Erythroblast (primary cell): ENCODE measurements at regions not wholly inside any gene's neighbourhood (a gene's known extent, or its start where the extent isn't known, plus 50 kb on each side); places are given as distances from the start of the nearest gene placed in this dataset.

Experiments used
- DNase-seq, 2 experiments: peaks; one replicate each; lab custom pipeline; 2025; lab: John Stamatoyannopoulos, UW
- GATA1 ChIP-seq: IDR thresholded peaks from 2 replicates; pipeline ENCODE4 v1.6.1; 2011; ENCODE audit warnings: low read depth, mild to moderate bottlenecking, control low read depth, low read length, moderate library complexity
- POLR2A ChIP-seq: IDR thresholded peaks from 2 replicates; pipeline ENCODE4 v1.6.1; 2011; ENCODE audit warnings: mild to moderate bottlenecking, low read length

GRCh38 chr12:67161322-67161918 lies 107.7 kb upstream of the CAND1 start:
- TF ChIP-seq POLR2A (no peak), GATA1 (no peak)
- peak; percentile 26 to 59 for DNase-seq

- no peak for DNase-seq
- no peak for TF ChIP-seq GATA1
- no peak for TF ChIP-seq POLR2A
Observed at GRCh38 chr12:67173258-67173657, 95.9 kb upstream of the CAND1 start.

DNA sequence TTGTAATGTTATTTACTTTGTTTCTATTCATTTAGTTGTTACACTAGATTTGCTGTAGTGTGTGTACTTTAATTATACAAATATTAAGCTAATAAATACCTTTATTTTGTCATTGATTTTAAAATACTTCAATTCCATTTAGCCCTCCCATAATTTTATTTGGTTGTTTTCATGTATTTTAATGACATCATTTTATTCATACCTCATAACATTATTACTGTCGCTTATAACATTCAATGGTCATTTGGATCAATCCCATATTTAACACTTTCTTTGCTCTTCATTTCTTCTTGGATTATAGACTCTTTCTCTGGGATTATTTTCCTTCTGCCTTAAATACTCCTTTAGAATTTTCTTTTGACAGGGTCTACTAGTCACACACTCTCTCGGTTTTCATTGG lies 86.6 kb upstream of the CAND1 start:
- DNase-seq: no peak
- TF ChIP-seq GATA1: no peak
- no peak for TF ChIP-seq POLR2A

GRCh38 chr12:67193704-67194103 lies 75.5 kb upstream of the CAND1 start:
- TF ChIP-seq GATA1 (no peak), POLR2A (no peak)
- peak; percentile 18 to 37 for DNase-seq

DNA sequence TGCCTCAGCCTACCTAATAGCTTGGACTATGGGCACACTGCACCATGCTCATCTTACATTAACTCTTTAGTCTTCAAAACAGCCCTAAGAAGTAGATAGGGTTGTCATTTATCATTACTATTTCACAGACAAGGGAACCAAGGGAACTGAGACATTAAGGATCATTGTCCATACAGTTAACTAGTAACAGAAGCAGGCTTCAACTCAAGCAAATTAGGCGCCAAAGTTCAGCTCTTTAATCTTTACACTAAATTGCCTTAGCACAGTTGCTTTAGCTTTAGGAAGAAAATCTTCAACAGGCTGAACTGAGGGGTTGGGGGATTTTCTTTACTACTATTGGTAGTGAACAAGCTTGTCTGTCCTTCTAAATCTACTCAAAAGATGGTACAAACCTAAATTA lies 68.8 kb upstream of the CAND1 start:
- no peak for TF ChIP-seq GATA1
- DNase-seq: no peak

GRCh38 chr12:67202011-67202677 lies 67.0 kb upstream of the CAND1 start:
- no peak for TF ChIP-seq POLR2A
- TF ChIP-seq GATA1: no peak
- DNase-seq: no peak

GRCh38 chr12:67202678-67203012 lies 66.5 kb upstream of the CAND1 start:
- TF ChIP-seq GATA1 (no peak), POLR2A (no peak)
- no peak for DNase-seq

- no peak for DNase-seq
- TF ChIP-seq POLR2A (no peak), GATA1 (no peak)
Observed at GRCh38 chr12:67208281-67209067, 60.7 kb upstream of the CAND1 start.

- no peak for DNase-seq
- TF ChIP-seq POLR2A: no peak
- no peak for TF ChIP-seq GATA1
Observed at GRCh38 chr12:67211029-67211428, 58.1 kb upstream of the CAND1 start.

DNA sequence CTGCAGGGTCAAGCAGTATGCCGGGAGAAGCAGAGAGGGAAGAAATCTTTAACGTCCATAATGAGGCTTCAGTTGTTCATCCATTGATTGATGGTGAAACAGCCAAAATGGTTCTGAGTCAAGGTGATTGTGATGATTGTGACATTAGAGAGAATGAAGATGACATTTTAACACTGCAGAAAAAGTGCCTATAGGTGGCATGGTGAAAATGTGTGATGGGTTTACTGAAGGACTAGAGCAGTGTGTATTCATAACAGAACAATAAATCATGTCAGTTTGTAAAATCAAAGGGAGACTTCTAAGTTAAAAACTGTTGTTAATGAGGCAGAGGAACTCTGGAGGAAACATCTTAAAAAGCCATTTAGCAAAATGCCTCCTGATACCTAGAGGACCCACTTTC lies 57.7 kb upstream of the CAND1 start:
- TF ChIP-seq POLR2A: no peak
- TF ChIP-seq GATA1: no peak
- DNase-seq: no peak

DNA sequence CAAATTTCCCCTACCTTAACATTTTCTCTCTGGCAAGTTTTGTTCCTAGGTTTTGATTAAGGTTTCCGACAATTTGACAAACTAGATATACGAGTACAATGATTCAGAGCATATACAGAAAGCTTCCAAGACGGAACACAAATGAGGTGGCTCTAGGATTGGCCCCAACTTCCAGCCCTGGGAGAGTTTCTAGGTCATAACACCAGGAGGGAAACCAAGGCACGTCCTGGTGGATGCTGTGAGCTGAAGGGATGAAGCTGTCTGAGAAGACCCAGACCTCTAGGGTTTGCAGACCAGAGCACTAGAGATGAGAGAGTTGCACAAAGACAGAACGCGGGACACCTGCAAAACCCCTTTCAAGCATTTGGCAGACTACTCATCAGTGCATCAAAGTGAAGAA lies 51.5 kb upstream of the CAND1 start:
- DNase-seq: no peak
- TF ChIP-seq GATA1: no peak
- TF ChIP-seq POLR2A: no peak
